ENCODE measurements at regions not wholly inside any gene's neighbourhood (a gene's known extent, or its start where the extent isn't known, plus 50 kb on each side); places are given as distances from the start of the nearest gene placed in this dataset.

DNA sequence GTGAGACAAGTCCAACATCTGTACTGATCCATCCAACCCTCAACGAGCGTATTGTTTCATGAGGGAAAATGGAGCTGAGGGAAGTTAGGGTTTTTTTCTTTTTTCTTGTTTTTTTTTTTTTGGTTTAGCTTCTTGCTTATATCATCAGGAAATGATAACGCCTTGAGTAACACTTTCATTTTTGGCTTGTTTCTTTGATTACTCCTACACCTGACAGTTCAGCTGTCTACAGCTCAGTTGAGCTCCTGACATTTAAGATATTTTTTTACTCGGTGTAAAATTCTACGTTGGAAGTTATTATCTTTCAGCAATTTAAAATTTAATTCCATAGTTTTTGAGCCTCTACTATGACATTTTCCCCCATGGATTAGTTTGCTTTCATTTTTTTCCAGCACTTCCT lies 691.0 kb upstream of the HTR2C start:
- DNase-seq = no peak

DNA sequence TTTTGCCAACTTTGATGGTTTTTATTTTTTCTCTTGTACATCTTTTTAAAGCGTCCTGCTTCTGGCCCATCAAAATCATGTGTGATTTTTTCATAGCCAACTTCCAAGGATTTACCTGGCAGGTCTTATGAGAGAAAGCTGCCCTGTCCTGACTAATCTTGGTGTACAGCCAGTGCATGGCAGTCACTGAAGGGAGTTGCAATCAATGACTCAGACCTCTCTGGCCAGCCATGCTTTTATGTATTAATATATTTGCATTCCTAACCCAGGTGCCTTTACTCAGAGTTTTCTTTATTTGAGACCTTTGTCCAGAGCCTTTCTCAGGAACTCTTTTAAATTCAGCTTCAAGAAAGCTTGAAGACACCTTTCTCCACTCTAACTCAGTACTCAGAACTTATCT lies 691.5 kb upstream of the HTR2C start:
- DNase-seq = no peak

- DNase-seq = no peak
Observed at GRCh38 chrX:113873056-113873455, 710.8 kb upstream of the HTR2C start.

DNA sequence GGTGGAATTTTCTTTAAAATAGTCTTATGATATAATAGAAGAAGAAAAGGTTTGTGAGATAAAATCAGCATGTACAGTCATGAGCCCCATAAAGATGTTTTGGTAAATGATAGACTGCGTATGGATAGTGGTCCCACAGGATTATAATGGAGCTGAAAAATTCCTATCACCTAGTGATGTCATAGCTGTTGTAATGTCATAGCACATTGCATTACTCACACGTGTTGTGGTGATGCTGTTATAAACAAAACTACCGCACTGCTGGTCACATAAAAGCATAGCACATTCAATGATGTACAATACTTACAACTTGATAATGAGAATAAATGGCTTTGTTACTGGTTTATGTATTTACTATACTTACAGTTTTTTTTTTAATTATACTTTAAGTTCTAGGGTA lies 715.2 kb upstream of the HTR2C start:
- DNase-seq = no peak

DNA sequence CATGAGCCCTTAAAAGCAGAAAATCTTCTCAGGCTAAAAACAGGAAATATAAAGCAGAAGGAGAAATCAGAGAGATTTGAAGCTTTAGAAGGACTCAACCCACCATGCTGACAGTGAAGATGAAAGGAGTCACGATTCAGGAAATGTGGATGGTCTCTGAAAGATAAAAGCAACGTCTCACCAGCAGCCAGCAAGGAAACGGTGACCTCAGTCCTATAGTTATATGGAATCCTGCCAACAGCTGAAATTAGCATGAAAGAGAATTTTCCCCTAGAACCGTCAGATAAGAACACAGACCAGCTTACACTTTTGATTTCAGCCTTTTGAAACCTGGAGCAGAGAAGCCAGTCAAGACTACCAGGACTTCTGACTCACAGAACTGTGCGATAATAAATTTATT lies 715.7 kb upstream of the HTR2C start:
- peak in 3 of 4 experiments; percentile 17 to 60 (median 24) for DNase-seq

- DNase-seq = no peak
Observed at GRCh38 chrX:113849408-113849807, 734.5 kb upstream of the HTR2C start.

DNA sequence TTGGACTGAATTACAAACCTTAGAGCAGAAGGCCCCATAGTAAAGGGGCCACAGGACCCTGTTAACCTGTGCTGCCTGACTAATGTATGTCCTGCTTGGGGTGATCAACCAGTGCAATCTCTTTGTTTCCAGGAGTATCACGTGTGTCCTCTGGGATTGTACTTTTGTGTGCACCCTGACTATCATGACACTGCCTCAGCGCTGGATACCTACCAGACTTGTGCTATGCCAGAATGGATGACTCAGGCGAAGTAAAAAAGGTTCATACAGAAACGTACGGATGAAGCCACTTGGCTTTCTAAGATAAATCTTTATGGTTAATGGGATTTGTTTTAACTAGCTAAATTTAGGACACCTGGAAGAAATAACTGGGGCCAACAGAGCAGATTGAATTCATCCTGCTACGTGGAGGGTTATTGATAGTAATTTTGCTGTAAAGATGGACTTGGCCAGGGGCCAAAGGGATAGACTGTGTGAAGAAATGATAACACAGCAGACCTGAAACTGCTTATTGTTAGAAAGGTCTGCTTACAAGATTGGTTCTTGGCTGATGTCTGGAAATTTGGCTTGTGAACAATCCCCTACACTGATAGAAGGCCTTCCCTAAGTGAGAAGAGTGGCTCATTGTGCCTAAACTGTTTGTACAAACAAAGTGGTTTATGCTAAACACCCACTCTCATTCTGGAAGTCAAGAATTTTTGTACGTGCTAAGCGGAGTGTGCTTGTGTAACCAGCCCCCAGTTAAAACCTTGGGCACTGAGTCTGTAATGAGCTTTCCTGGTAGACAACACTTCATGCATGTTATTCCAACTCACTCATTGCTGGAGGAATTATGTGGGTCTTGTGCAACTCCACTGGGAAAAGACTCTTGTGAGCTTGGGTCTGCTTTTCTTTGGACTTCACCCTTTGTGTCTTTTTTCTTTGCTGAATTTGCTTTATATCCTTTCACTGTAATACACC lies 750.5 kb upstream of the HTR2C start:
- no peak for DNase-seq

DNA sequence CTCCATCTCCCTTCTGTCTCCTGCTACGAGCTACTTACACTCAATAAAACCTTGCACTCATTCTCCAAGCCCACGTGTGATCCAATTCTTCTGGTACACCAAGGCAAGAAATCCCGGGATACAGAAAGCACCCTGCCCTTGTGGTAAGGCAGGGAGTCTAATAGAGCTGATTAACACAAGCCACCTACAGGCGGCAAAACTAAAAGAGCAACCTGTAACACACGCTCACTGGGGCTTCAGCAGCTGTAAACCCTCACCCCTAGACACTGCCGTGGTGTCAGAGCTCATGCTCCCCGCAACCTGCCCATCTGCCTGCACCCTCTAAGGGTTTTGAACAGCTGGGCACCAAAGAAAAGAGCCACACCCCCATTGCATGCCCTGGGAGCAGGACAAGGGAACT lies 755.4 kb upstream of the HTR2C start:
- no peak for DNase-seq

- no peak for DNase-seq
Observed at GRCh38 chrX:113818346-113818745, 765.5 kb upstream of the HTR2C start.

DNA sequence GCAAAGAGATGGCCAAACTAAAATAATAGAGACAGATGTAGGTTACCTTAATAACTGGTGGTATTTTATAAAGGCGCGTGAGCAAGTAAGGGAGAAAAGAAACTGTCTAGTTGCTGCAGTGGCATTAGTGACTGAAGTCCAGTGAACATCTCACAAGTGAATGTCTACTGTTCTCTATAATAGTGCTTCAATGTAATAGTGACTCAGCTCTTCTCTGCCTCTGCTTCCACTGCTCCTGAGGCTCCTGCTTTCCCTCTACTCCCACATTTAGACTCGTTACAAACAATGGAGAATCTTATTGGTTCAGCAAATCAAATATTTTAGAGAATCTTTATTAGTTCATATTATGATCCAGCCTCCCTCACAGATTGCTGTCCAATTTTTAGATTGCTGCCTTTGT lies 779.1 kb upstream of the HTR2C start:
- no peak for DNase-seq

DNA sequence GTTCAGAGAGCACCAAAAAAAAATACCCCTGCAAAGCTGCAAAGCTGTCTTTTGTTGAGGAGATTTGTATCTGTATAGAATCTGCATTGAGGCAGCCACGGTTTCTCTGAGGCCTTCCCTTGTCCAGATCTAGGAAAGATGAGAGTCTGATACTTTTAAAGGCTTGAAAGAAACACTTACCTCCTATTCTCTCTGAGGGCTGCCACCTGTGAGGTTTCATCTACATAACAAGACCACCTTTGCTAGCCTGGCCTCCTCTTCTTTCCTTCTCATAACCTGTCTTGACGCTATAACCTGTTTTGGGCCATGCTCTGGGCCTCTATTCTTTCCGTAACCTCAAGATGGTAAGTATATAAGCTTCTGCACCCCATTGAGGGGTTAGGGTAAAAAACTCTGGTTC lies 779.6 kb upstream of the HTR2C start:
- no peak for DNase-seq

DNA sequence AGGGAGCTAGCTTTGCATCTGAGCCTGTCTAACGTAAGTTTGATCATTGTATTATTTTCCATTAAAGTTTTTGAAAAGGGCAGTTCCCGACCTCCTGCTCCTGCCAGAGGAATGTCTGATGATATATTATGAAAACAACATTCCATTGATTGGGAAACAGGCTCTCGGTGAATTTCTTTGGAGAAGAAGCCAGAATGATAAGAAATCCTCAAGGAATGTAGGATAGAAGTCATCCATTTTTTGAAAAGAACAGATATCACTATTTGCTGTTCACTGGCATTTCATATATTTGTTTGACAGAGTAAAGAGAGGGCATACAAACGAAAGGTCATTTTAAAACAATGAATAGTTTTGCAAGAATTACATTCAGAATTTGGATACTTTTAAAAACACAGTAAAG lies 781.0 kb upstream of the HTR2C start:
- DNase-seq = no peak

- no peak for DNase-seq
Observed at GRCh38 chrX:113800955-113801354, 782.9 kb upstream of the HTR2C start.

DNA sequence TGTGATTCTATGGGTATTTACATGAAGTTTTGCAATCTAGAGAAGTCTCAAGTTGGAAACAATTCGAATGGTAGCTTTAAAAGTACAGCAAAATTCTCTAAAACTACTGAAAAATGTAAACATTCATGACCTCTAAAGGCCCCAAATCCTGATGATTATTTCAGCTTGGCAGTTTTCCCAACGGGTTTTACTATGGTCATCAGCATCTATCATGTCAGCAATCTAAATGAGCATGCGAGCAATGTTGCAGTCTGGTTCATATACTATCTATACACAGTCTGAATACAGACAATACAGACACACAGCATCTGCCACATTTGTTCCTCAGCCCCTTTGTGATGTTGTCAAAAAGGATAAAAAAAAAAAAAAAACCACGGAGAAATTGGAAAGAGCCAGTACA lies 790.3 kb upstream of the HTR2C start:
- no peak for DNase-seq

- no peak for DNase-seq
Observed at GRCh38 chrX:113790987-113791386, 792.9 kb upstream of the HTR2C start.

GRCh38 chrX:113784754-113785153 lies 799.1 kb upstream of the HTR2C start:
- peak in 3 of 4 experiments; percentile 2 to 11 (median 4) for DNase-seq

DNA sequence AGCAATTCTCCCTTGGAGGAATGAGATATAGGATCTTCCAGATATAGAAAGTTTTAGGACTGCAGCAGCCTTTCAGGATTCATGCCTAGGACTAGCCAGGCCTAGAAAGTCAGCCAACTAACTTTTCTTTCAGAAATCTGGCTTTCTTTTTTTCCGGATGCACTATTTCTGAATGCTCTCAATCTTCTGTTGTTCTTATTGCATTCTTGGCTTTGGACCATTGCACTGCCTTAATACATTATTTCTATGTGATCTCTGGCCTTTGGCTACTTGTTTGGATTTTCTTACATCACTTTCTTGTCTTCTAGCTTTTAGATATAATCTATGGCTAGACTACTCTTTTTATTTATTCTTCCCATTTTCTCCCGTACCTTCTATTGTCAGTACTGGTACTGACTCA lies 813.1 kb upstream of the HTR2C start:
- no peak for DNase-seq

DNA sequence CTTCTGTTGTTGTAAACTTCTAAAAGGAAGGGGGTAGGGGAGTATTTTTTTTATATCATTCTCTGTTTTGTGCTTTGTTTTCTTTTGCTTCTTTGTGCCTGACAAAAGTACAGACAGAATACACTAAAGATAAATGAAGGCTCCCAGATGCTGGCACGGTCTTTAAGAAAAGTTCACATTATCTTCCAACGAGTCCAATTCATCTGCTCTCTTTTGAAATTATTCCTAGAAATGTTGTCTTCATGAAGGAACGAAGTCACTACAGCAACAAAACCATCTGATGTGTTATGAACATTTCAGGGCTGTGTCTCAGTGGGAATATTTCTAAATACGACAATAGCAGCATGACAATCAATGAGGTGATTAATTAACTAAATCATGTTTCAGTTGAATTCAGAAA lies 813.8 kb upstream of the HTR2C start:
- DNase-seq = no peak

GRCh38 chrX:113759422-113759821 lies 824.5 kb upstream of the HTR2C start:
- no peak for DNase-seq

DNA sequence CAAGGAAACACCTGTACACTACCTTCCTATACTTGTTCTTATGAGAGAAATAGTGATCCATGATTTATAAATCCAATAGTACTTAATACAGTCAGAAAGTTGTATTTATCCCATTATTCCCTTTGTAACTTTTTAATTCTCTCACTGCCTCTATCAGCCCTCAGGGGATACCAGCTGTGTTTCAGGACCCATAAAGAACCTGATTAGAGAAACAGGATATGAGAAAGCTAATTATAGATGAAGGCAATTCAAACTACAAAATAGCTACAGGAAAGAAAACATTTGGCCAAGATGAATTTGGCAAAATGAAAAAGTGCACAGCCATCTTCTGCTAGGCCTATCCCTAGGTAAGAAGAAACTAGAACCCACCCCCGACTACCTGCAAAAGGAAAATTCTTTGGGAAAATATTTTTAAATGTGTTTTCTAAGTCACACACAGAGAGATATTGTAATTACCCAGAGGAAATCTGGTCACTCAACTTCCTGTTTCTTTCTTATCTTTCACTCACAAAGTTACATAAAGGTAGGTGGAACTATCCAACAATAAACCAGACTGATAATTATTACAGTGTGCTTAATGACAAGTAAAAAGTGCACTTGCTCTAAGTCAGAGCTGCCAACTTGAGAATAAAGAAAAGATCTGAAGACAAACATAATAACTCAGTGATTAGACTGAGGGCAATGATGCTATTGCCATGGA lies 836.5 kb upstream of the HTR2C start:
- no peak for DNase-seq

- DNase-seq = no peak
Observed at GRCh38 chrX:113743069-113743468, 840.8 kb upstream of the HTR2C start.

DNA sequence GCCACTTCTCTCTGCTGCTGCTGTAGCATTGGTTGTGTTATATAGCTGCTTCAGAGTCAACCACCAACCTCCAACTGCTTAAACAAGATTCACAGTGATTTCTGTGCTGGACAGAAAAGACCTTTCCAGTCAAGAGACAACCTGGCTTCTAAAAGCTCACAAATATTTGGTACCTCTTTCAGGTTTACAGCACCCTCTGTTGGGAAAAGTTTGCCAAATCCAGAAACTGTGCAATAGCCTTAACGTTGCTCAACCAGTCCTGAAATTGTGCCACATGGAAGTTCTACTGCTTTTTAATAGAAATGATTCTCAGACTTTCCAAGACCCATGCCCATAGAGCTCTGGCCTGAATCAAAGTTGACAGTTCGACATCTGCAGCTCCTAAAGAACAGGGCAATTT lies 842.1 kb upstream of the HTR2C start:
- DNase-seq = peak in 1 of 4 experiments; percentile 0

DNA sequence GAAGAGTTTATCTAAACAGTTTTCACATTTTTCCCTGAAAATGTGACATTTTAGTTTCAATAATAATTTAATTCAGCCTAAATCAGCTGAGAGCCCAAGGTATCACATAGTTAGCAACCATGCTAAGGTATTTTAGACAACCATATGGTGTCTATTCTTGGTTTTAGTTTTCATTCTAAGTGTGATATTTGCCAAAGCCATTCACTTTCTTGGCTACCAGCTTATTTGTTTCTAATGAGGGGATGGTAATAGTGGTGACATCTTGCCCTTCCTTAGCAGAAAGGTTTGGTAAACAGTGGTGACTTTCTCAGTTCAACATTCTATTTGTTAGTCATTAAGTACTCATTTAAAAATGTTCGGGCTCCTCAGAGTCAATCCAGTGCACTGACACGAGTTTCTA lies 854.9 kb upstream of the HTR2C start:
- DNase-seq = no peak

GRCh38 chrX:113726898-113727297 lies 857.0 kb upstream of the HTR2C start:
- no peak for DNase-seq

Data from suppressor macrophage (primary cell).